H1 (cell line): ENCODE measurements at regions not wholly inside any gene's neighbourhood (a gene's known extent, or its start where the extent isn't known, plus 50 kb on each side); places are given as distances from the start of the nearest gene placed in this dataset.

ENCODE experiments used
- EP300 ChIP-seq, 2 experiments: IDR thresholded peaks; 1 replicate in 1 of 2; 2 replicates in 1 of 2; pipeline ENCODE4 v1.6.1; 2011 to 2012; ENCODE audit warnings: low read depth in 2 of 2, low read length in 2 of 2, mild to moderate bottlenecking in 2 of 2, borderline replicate concordance in 1 of 2, inconsistent platforms in 1 of 2, moderate library complexity in 1 of 2
- EZH2 ChIP-seq: fragments of 200-600 bp; sonication (generic); IDR thresholded peaks from 2 replicates; pipeline ENCODE4 v1.7.1; 2012; ENCODE audit warnings: low read depth, mild to moderate bottlenecking, moderate library complexity, low read length, inconsistent platforms; ENCODE audit not compliant: severe bottlenecking
- HDAC6 ChIP-seq: IDR thresholded peaks from one replicate; pipeline ENCODE4 v1.7.1; 2012; ENCODE audit warnings: low read depth, mild to moderate bottlenecking, inconsistent platforms, low read length, moderate library complexity
- TF ChIP-seq, protein P1 (sequence below), 3 experiments: IDR thresholded peaks; 1 replicate in 2 of 3; 2 replicates in 1 of 3; pipeline versions ENCODE4 v1.5.1 to v1.6.1; 2011; ENCODE audit warnings: low read length in 3 of 3, mild to moderate bottlenecking in 3 of 3, inconsistent platforms in 2 of 3, low read depth in 1 of 3, moderate library complexity in 1 of 3; ENCODE audit not compliant: insufficient read depth in 1 of 3; ENCODE audit errors: control extremely low read depth in 1 of 3
- TF ChIP-seq, protein P2 (sequence below): IDR thresholded peaks from 2 replicates; pipeline ENCODE4 v1.6.1; 2012; ENCODE audit warnings: inconsistent platforms

DNA sequence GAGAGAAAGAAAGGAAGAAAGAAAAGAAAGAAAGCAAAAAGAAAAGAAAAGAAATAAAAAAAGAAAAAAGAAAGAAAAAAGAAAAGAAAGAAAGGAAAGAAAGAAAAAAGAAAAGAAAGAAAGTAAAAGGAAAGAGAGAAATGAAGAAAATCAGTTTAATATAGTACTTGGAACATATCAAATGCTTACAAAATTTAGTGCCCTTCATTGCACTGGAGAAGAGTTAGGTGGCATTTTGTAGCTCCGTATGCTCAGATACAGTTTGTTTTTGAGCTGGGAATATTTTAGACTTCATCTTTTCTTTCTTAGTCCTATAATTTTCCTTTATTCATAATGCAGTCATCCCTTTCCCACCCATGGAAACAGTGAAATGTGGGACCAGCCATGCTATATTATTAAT is 56.2 kb upstream of the APP start:
- TF ChIP-seq EP300 (IDR thresholded peaks at IDR 0.05; ENCODE audit: borderline replicate concordance in 1 of 2, low read depth in 2 of 2, low read length in 2 of 2) (no peak), HDAC6 (no peak), EZH2 (no peak)
- TF ChIP-seq, protein P1, sequence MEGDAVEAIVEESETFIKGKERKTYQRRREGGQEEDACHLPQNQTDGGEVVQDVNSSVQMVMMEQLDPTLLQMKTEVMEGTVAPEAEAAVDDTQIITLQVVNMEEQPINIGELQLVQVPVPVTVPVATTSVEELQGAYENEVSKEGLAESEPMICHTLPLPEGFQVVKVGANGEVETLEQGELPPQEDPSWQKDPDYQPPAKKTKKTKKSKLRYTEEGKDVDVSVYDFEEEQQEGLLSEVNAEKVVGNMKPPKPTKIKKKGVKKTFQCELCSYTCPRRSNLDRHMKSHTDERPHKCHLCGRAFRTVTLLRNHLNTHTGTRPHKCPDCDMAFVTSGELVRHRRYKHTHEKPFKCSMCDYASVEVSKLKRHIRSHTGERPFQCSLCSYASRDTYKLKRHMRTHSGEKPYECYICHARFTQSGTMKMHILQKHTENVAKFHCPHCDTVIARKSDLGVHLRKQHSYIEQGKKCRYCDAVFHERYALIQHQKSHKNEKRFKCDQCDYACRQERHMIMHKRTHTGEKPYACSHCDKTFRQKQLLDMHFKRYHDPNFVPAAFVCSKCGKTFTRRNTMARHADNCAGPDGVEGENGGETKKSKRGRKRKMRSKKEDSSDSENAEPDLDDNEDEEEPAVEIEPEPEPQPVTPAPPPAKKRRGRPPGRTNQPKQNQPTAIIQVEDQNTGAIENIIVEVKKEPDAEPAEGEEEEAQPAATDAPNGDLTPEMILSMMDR (IDR thresholded peaks at IDR 0.05; ENCODE audit: control extremely low read depth in 1 of 3, insufficient read depth in 1 of 3, low read depth in 1 of 3, low read length in 3 of 3), result no peak
- TF ChIP-seq, protein P2, sequence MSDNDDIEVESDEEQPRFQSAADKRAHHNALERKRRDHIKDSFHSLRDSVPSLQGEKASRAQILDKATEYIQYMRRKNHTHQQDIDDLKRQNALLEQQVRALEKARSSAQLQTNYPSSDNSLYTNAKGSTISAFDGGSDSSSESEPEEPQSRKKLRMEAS, result no peak
